Testis (tissue), 2 donors: ENCODE measurements at regions not wholly inside any gene's neighbourhood (a gene's known extent, or its start where the extent isn't known, plus 50 kb on each side); places are given as distances from the start of the nearest gene placed in this dataset.
"Not testable (repeated sequence)": the region's sequence is repeated elsewhere in the genome, so short reads cannot be mapped to it uniquely, and the experiment has no call there.

Source experiments
- DNase-seq: peaks from one replicate; pipeline ENCODE4 v3.0.0-alpha.2; 2019
- H3K27ac ChIP-seq, 2 donors: fragments of 200-600 bp; sonication (generic); one replicate each; pipeline ENCODE4 v1.5.1; 2019
- H3K27me3 ChIP-seq: fragments of 200-600 bp; sonication (generic); one replicate; pipeline ENCODE4 v1.5.1; 2019
- H3K36me3 ChIP-seq: fragments of 200-600 bp; sonication (generic); one replicate; pipeline ENCODE4 v1.5.1; 2017; ENCODE audit warnings: low read depth; ENCODE audit errors: missing control alignments
- H3K4me1 ChIP-seq: fragments of 200-600 bp; sonication (generic); one replicate; pipeline ENCODE4 v1.5.1; 2019
- H3K4me3 ChIP-seq, 2 donors: fragments of 200-600 bp; sonication (generic); one replicate each; pipeline ENCODE4 v1.5.1; 2017 to 2019
- H3K9me3 ChIP-seq: fragments of 200-600 bp; sonication (generic); one replicate; pipeline ENCODE4 v1.5.1; 2017
- CTCF ChIP-seq, 3 experiments: fragments of 450-650 bp in 2 of 3; fragments of 200-600 bp in 1 of 3; sonication (generic) in 1 of 3; IDR thresholded peaks; one replicate each; pipeline ENCODE4 v1.5.1; 2016 to 2019; ENCODE audit warnings: antibody characterized with exemption in 3 of 3, mild to moderate bottlenecking in 2 of 3, moderate library complexity in 1 of 3
- POLR2A ChIP-seq: fragments of 450-650 bp; IDR thresholded peaks from one replicate; pipeline ENCODE4 v1.6.1; 2017; ENCODE audit warnings: antibody characterized with exemption, mild to moderate bottlenecking, moderate library complexity
- WGBS, 2 donors: methylation state at CpG; one replicate each; pipeline ENCODE4 v1.1.5; 2018; 5-methylcytosine and 5-hydroxymethylcytosine counted together
- intact Hi-C: fragments of 100-400 bp; cut with DNase I; formaldehyde crosslinking; loops from one replicate; pipeline ENCODE4 v1.15.1; 2023; ENCODE audit warnings: low total_unique reads

- Histone ChIP-seq H3K36me3 (no peaks in the 10 kb centered on the region), H3K9me3 (no peaks in the 10 kb centered on the region), H3K27me3 (no peaks in the 10 kb centered on the region), H3K4me3 (no peak overlapping the region), H3K4me1 (no peaks in the 10 kb centered on the region), H3K27ac (no peak overlapping the region)
- no peak for DNase-seq
- intact Hi-C loops, result no loop called here
- TF ChIP-seq POLR2A, result no peak
- TF ChIP-seq CTCF (IDR thresholded peaks at IDR 0.05), result no peak
- 68 to 77% methylated on average over 2 of the region's 2 CpGs for WGBS, 2 donors
Measured at GRCh38 chr7:110557136-110557535, 533.8 kb upstream of the LRRN3 start.

DNA sequence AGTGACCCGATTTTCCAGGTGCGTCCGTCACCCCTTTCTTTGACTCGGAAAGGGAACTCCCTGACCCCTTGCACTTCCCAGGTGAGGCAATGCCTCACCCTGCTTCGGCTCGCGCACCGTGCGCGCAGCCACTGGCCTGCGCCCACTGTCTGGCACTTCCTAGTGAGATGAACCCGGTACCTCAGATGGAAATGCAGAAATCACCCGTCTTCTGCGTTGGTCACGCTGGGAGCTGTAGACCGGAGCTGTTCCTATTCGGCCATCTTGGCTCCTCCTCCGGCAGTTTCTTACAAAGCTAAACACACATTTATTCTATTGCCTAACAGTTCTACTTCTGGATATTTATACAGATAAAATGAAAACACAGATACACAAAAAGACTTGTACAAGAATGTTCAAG is 527.6 kb upstream of the LRRN3 start:
- DNase-seq, H3K27me3 ChIP-seq, H3K9me3 ChIP-seq, H3K27ac ChIP-seq, H3K4me1 ChIP-seq, H3K36me3 ChIP-seq, H3K4me3 ChIP-seq, intact Hi-C loops: not testable (repeated sequence)
- 89 to 94% methylated on average over 14 to 18 of the region's 18 CpGs for WGBS, 2 donors

GRCh38 chr7:110564246-110564645 is 526.7 kb upstream of the LRRN3 start:
- no peaks in the 10 kb centered on the region for H3K27me3 ChIP-seq
- no peaks in the 10 kb centered on the region for H3K9me3 ChIP-seq
- intact Hi-C loops, result no loop called here
- no peaks in the 10 kb centered on the region for H3K36me3 ChIP-seq
- H3K4me1 ChIP-seq, result no peaks in the 10 kb centered on the region
- no peak overlapping the region for H3K4me3 ChIP-seq
- TF ChIP-seq CTCF (IDR thresholded peaks at IDR 0.05) (no peak), POLR2A (no peak)
- no peak for DNase-seq
- H3K27ac ChIP-seq, result no peak overlapping the region

- no peak for DNase-seq
- Histone ChIP-seq H3K9me3 (no peaks in the 10 kb centered on the region), H3K27ac (no peak overlapping the region), H3K4me1 (no peaks in the 10 kb centered on the region), H3K27me3 (no peaks in the 10 kb centered on the region), H3K36me3 (no peaks in the 10 kb centered on the region), H3K4me3 (no peak overlapping the region)
- intact Hi-C loops, result no loop called here
- no peak for TF ChIP-seq POLR2A
- TF ChIP-seq CTCF (IDR thresholded peaks at IDR 0.05), result no peak
- 96 to 98% methylated on average over 3 of the region's 3 CpGs for WGBS, 2 donors
Measured at GRCh38 chr7:110568388-110568787, 522.5 kb upstream of the LRRN3 start.

- no peak overlapping the region for H3K4me3 ChIP-seq
- no peaks in the 10 kb centered on the region for H3K27me3 ChIP-seq
- intact Hi-C loops, result no loop called here
- H3K36me3 ChIP-seq, result no peaks in the 10 kb centered on the region
- H3K4me1 ChIP-seq, result no peaks in the 10 kb centered on the region
- no peak overlapping the region for H3K27ac ChIP-seq
- DNase-seq, result no peak
- WGBS, 2 donors, result 85 to 88% methylated on average over 6 of the region's 6 CpGs
- TF ChIP-seq CTCF (IDR thresholded peaks at IDR 0.05) (no peak), POLR2A (no peak)
- no peaks in the 10 kb centered on the region for H3K9me3 ChIP-seq
Measured at GRCh38 chr7:110568932-110569331, 522.0 kb upstream of the LRRN3 start.
